Activated T-helper 2 cell treated with anti-CD3 and anti-CD28 coated beads, Interferon-gamma antibody, Interleukin-2, Interleukin-4, amounts not matched to agents 10 μg/mL and 5 μg/mL and 100 μg/mL, durations not matched to agents 14 hours and 24 hours and 36 hours (primary cell): ENCODE measurements at regions not wholly inside any gene's neighbourhood (a gene's known extent, or its start where the extent isn't known, plus 50 kb on each side); places are given as distances from the start of the nearest gene placed in this dataset.

Experiments
- DNase-seq: peaks from one replicate; pipeline ENCODE4 v3.0.0; 2021; ENCODE audit warnings: low spot score
- H3K27ac Mint-ChIP-seq: one replicate; pipeline ENCODE4 v1.8.0; 2021; ENCODE audit warnings: mixed read lengths
- H3K27me3 Mint-ChIP-seq: one replicate; pipeline ENCODE4 v1.8.0; 2021; ENCODE audit warnings: low read depth, mixed read lengths
- H3K36me3 Mint-ChIP-seq: one replicate; pipeline ENCODE4 v1.8.0; 2021; ENCODE audit warnings: low read depth, mixed read lengths
- H3K4me1 Mint-ChIP-seq: one replicate; pipeline ENCODE4 v1.8.0; 2021; ENCODE audit warnings: low read depth, mixed read lengths
- H3K4me3 Mint-ChIP-seq: one replicate; pipeline ENCODE4 v1.8.0; 2021; ENCODE audit warnings: low read depth, mild to moderate bottlenecking, moderate library complexity, mixed read lengths
- H3K9me3 Mint-ChIP-seq: one replicate; pipeline ENCODE4 v1.8.0; 2021; ENCODE audit warnings: mixed read lengths
- intact Hi-C: fragments of 100-400 bp; cut with micrococcal nuclease; formaldehyde crosslinking; loops from one replicate; pipeline ENCODE4 v1.15.1; 2023

DNA sequence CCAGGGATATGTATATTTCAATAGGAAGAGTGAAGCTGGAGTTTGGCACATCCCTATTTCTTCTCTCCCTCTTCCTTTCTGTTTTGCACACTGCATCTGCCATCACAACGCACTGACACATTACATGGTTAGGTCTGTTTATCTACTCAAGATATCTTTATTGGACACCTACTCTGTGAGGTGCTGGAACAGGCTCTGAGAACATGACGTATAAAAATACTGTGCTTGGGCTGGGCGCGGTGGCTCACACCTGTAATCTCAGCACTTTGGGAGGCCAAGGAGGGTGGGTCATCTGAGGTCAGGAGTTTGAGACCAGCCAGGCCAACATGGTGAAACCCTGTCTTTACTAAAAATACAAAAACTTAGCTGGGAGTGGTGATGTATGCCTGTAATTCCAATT lies 653.3 kb downstream of the SLC4A3 start:
- Mint-ChIP-seq H3K4me1 (no peaks in the 10 kb centered on the region), H3K27me3 (no peaks in the 10 kb centered on the region), H3K36me3 (no peaks in the 10 kb centered on the region), H3K9me3 (no peaks in the 10 kb centered on the region), H3K27ac (no peak overlapping the region), H3K4me3 (no peak overlapping the region)
- intact Hi-C loops: no loop called here
- DNase-seq: no peak

DNA sequence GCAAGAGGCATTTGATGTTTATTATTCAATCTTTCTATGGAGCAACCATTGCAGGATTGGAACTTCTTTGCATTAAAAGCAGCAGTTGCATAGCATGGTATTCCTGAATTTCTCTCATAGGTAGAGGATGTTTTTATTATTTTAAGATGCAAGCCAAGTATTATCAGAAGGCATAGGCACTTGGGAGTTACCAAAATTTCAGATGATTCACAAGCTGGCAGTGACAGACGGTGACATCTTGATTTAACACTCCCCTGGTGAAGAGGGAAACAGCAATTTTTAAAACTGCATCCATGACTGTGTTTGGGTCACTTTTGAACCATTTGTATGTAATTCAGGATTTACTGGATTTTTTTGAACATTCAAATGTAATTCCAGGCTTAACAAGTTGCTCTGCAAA lies 654.3 kb downstream of the SLC4A3 start:
- intact Hi-C loops: no loop called here
- Mint-ChIP-seq H3K27me3 (no peaks in the 10 kb centered on the region), H3K36me3 (no peaks in the 10 kb centered on the region), H3K4me3 (no peak overlapping the region), H3K27ac (no peak overlapping the region), H3K4me1 (no peaks in the 10 kb centered on the region), H3K9me3 (no peaks in the 10 kb centered on the region)
- DNase-seq: no peak

DNA sequence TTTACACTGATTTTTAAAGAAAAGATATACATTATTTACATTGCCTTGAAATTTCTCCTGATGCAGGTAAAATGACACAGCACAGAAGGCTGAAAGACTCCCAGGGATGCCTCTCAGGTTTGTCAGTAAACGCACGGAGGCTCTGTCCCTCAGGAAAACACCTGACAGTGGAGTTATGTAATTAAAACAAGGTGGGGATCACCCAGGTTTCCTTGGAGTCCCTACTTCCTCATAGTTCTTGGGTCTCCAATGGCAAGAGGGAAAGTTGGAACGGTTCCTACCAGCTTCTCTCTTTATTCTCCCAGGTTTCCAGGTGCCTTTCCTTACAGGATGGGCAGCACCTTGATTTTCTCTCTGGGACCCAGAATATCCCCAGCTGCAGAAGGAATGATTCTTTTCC lies 654.8 kb downstream of the SLC4A3 start:
- intact Hi-C loops: no loop called here
- Mint-ChIP-seq H3K4me3 (no peak overlapping the region), H3K9me3 (no peaks in the 10 kb centered on the region), H3K27me3 (no peaks in the 10 kb centered on the region), H3K4me1 (no peaks in the 10 kb centered on the region), H3K27ac (no peak overlapping the region), H3K36me3 (no peaks in the 10 kb centered on the region)
- no peak for DNase-seq

DNA sequence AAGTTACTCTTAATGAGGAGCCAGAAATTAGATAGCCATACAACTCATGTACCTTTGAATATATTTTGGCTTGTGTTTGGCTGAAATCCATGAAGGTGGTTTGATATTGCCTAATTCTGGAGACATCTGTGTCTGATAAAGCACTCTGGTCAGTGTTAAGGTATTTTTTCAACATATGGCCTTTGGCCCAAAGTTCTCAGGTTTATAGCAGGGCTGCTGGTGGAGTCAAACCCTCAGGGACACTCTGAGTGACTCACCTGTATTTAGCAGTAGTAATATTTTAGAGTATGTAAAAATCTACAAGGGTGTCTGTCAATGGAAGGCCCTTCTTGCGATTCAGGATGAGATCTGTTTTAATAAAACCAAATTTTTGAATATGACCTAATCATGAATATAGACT lies 666.5 kb downstream of the SLC4A3 start:
- intact Hi-C loops: no loop called here
- no peaks in the 10 kb centered on the region for H3K27me3 Mint-ChIP-seq
- no peak overlapping the region for H3K4me3 Mint-ChIP-seq
- H3K4me1 Mint-ChIP-seq: no peaks in the 10 kb centered on the region
- H3K27ac Mint-ChIP-seq: no peak overlapping the region
- DNase-seq: no peak
- no peaks in the 10 kb centered on the region for H3K36me3 Mint-ChIP-seq
- no peaks in the 10 kb centered on the region for H3K9me3 Mint-ChIP-seq

DNA sequence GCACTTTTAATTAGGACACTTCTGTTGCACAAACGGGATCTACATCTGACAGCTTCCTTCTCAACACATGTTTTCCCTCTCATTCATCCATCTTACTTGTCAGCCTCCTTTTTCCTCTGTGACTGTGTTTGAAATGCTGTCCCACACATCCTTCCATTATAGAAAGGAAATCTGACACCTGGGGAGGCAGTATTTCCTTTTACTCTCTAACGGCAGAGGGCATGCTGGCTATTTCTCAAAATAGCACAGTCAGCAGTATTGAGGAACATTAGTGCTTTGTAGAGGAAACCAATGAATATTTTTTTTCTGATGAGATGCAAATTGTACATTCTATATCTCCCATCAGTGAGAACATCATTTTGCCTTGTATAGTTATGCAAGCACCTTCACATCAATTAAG lies 668.7 kb downstream of the SLC4A3 start:
- intact Hi-C loops: no loop called here
- Mint-ChIP-seq H3K27me3 (no peaks in the 10 kb centered on the region), H3K27ac (no peak overlapping the region), H3K9me3 (no peaks in the 10 kb centered on the region), H3K36me3 (no peaks in the 10 kb centered on the region), H3K4me3 (no peak overlapping the region), H3K4me1 (no peaks in the 10 kb centered on the region)
- DNase-seq: no peak

DNA sequence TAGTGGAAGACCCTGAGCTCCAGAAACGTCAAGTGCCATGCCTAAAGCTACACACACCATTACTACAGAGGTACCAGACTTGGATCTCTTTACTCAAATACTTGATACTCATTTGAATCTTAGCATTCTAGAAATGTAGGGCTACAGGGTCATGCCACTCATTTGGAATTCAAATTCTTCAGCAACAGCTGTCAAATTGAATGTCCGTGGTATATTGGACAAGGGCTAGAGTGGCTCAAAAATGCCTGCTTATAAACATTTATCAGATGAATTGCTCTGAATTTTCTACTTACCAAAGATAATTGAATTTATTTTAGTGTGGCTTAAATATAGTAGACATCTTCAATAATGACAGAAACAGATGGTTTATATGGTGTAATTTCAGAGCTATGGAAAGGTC lies 669.7 kb downstream of the SLC4A3 start:
- no peak overlapping the region for H3K27ac Mint-ChIP-seq
- no peaks in the 10 kb centered on the region for H3K4me1 Mint-ChIP-seq
- H3K27me3 Mint-ChIP-seq: no peaks in the 10 kb centered on the region
- no peaks in the 10 kb centered on the region for H3K36me3 Mint-ChIP-seq
- intact Hi-C loops: no loop called here
- no peak overlapping the region for H3K4me3 Mint-ChIP-seq
- H3K9me3 Mint-ChIP-seq: no peaks in the 10 kb centered on the region
- no peak for DNase-seq

DNA sequence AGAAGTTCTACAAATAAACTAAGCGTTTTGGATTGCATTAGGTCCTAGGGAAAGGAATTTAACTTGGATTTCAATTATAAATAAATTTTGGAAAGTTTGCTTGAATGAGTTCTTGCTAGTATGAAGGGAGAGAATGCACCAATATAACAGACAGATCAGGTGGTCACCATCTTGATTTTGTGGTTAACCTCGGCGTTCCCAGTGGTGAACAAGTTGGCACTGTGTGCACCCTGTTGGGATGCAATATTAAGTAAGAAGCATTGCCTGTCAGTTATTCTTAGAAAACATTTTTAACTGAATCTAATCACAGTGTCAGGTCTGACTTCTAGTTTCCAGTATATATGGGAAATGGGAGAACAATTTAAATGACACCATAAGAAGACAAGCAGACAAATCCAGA lies 673.4 kb downstream of the SLC4A3 start:
- no peak for DNase-seq
- Mint-ChIP-seq H3K9me3 (no peaks in the 10 kb centered on the region), H3K36me3 (no peaks in the 10 kb centered on the region), H3K4me3 (no peak overlapping the region), H3K27me3 (no peaks in the 10 kb centered on the region), H3K27ac (no peak overlapping the region), H3K4me1 (no peaks in the 10 kb centered on the region)
- intact Hi-C loops: no loop called here

DNA sequence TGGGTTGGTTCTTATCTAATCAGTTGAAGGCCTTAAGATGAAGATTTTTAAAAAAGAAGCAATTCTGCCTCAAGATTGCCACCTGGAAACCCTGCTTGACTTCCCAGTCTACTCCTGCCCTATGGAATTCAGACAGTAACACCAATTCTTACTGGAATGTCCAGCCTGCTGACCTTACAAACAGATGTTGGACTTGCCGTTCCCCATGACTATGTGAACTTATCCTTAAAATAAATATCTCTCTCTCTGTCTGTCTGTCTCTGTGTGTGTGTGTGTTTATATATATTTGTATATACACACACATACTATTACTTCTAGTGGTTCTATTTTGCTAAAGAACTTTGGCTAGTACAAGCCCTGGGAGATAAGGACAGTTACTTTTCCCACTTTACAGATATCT lies 675.3 kb downstream of the SLC4A3 start:
- no peaks in the 10 kb centered on the region for H3K9me3 Mint-ChIP-seq
- H3K27ac Mint-ChIP-seq: no peak overlapping the region
- no peaks in the 10 kb centered on the region for H3K36me3 Mint-ChIP-seq
- H3K4me3 Mint-ChIP-seq: no peak overlapping the region
- H3K27me3 Mint-ChIP-seq: no peaks in the 10 kb centered on the region
- intact Hi-C loops: no loop called here
- no peak for DNase-seq
- no peaks in the 10 kb centered on the region for H3K4me1 Mint-ChIP-seq

DNA sequence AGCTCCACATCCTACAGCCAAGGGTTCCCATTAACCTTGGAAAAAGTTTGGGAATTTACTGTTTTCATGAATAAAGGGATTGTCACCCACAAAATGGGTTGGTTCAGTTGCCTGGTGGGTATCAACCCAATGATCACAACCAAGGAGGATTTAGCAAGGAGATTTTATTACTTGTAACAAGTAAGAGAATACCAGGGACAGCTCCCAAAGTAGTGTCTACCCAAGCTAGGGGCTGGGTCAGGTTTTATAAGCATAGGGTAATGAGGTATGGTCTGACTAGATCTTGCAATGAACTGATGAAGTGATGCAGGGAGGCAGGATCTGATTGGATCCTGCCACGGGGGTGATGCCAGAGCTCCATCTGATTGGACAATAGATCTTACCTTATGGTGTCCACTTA lies 681.8 kb downstream of the SLC4A3 start:
- Mint-ChIP-seq H3K27me3 (no peaks in the 10 kb centered on the region), H3K4me1 (no peaks in the 10 kb centered on the region), H3K36me3 (no peaks in the 10 kb centered on the region), H3K4me3 (no peak overlapping the region), H3K27ac (no peak overlapping the region), H3K9me3 (no peaks in the 10 kb centered on the region)
- no peak for DNase-seq
- intact Hi-C loops: no loop called here

DNA sequence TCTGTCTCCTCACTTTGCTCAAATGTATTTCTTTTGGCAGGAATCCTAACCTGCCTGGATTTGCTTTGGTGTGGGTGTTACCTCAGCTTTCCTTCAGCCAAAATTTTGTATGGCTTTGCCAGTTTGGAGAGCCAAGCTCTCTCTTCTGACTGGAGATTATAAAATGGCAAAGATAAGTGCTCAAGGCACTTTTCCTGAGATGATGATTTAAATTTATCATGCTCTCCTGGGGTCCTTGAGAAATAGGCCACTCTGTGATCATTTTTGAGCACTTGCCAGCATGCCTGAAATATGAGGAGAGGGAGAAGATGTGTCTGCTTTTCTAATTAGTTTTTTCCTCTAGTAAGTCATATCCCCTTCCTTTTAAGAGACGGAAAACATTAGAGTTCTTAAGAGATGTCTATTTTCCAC lies 683.0 kb downstream of the SLC4A3 start:
- Mint-ChIP-seq H3K27ac (no peak overlapping the region), H3K4me1 (no peaks in the 10 kb centered on the region), H3K27me3 (no peaks in the 10 kb centered on the region), H3K9me3 (no peaks in the 10 kb centered on the region), H3K4me3 (no peak overlapping the region), H3K36me3 (no peaks in the 10 kb centered on the region)
- intact Hi-C loops: no loop called here
- no peak for DNase-seq

DNA sequence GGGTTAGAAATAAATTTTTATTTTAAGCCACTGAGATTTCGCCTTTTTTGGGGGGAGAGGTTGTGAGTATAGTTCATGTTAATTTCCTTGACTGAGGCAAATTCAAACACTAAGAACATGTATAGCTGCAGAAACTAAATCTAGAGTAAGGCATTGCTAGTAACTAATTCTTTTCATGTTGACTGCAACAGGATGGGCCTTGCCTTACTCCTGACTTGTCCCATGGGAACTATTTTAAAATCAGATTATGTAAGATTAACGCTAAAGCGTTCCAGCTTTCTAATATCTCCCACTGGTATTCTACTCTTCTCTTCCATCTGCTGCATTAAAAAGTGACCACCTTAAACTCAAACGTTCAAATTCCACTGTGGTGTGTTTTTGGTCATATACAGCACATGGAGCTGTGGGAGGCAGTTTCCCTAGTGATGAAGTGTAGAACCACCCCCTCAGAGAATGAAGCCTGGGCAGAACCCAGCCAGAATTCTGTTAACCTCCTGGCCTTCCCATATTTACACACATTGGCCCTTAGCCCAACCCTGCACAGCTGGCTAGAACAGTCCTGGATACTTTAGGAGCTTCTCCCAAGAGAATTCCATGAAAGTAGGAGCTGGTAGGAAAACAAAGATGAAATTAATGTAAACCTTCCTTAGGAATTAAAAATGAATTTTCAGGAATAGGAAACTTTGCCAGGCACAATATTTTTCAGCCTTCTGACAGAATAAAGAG lies 687.8 kb downstream of the SLC4A3 start:
- no peak overlapping the region for H3K4me3 Mint-ChIP-seq
- no peaks in the 10 kb centered on the region for H3K36me3 Mint-ChIP-seq
- no peaks in the 10 kb centered on the region for H3K9me3 Mint-ChIP-seq
- no peaks in the 10 kb centered on the region for H3K27me3 Mint-ChIP-seq
- intact Hi-C loops: no loop called here
- no peaks in the 10 kb centered on the region for H3K4me1 Mint-ChIP-seq
- DNase-seq: no peak
- no peak overlapping the region for H3K27ac Mint-ChIP-seq

DNA sequence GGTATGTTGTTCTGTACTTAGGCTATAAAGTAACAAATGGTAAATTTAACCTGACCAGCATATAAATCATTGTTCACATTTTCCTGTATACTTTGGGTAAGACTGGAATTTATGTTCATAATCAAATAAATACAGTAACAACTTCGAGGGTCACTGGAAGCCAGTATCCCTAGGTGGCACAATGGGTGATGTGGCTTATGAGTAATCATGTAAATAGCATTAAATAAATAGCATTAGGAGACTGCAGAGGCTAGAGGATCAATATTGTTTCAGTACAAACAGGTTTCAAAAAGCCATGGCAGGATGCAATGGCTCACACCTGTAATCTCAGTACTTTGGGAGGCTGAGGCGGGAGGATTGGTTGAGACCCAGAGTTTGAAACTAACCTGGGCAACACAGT lies 690.6 kb downstream of the SLC4A3 start:
- no peak overlapping the region for H3K4me3 Mint-ChIP-seq
- DNase-seq: no peak
- intact Hi-C loops: no loop called here
- no peak overlapping the region for H3K27ac Mint-ChIP-seq
- no peaks in the 10 kb centered on the region for H3K4me1 Mint-ChIP-seq
- no peaks in the 10 kb centered on the region for H3K9me3 Mint-ChIP-seq
- no peaks in the 10 kb centered on the region for H3K27me3 Mint-ChIP-seq
- no peaks in the 10 kb centered on the region for H3K36me3 Mint-ChIP-seq

DNA sequence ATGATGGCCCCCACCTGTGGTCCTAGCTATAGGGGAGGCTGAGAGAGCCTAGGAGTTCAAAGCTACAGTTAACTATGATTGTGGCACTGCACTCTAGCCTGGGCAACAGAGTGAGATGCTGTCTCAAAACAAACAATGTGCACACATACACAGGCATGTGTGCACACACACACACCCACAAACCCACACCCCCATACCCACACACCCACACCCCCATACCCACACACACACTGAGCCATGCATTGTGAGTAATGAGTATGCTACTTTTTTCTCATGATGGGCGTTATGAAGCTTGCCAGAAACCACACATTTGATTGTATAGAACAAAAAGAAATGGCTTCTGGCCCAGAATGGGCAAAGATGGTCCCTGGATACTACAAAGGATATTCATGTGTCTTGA lies 691.1 kb downstream of the SLC4A3 start:
- Mint-ChIP-seq H3K4me3 (no peak overlapping the region), H3K27me3 (no peaks in the 10 kb centered on the region), H3K27ac (no peak overlapping the region), H3K4me1 (no peaks in the 10 kb centered on the region), H3K36me3 (no peaks in the 10 kb centered on the region), H3K9me3 (no peaks in the 10 kb centered on the region)
- DNase-seq: no peak
- intact Hi-C loops: no loop called here

DNA sequence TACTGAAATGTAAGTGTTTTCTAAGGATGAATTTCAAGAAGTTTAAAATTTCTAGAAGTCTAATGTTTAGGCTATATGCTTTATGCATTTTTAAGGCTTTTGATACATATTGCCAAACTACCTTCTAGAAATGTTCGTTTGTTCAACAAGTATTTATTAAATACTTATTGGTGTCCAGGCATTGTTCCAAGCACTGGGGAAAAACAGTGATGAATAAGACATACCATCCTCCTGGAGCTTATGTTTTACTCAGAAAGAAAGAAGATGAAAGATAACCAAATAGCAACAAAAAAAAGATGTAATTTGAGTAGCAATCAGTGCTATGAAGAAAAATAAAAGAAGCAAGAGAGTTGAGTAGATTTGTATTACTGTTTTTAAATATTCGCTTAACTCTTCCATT lies 692.9 kb downstream of the SLC4A3 start:
- H3K36me3 Mint-ChIP-seq: no peaks in the 10 kb centered on the region
- H3K27me3 Mint-ChIP-seq: no peaks in the 10 kb centered on the region
- H3K4me3 Mint-ChIP-seq: no peak overlapping the region
- intact Hi-C loops: no loop called here
- no peaks in the 10 kb centered on the region for H3K4me1 Mint-ChIP-seq
- H3K9me3 Mint-ChIP-seq: no peaks in the 10 kb centered on the region
- DNase-seq: no peak
- no peak overlapping the region for H3K27ac Mint-ChIP-seq
